SK-N-SH (cell line): ENCODE measurements at regions not wholly inside any gene's neighbourhood (a gene's known extent, or its start where the extent isn't known, plus 50 kb on each side); places are given as distances from the start of the nearest gene placed in this dataset.

Experiments
- CHD2 ChIP-seq: fragments of 150-350 bp; IDR thresholded peaks from 2 replicates; pipeline ENCODE4 v1.6.1; 2018; ENCODE audit warnings: low read length; ENCODE audit not compliant: partially characterized antibody
- GATA2 ChIP-seq: sonication (generic); formaldehyde crosslinking; IDR thresholded peaks from 2 replicates; pipeline ENCODE4 v1.5.0; 2020; ENCODE audit warnings: mild to moderate bottlenecking, missing genetic modification reagents
- JUND ChIP-seq: IDR thresholded peaks from 2 replicates; pipeline ENCODE4 v1.4.0; 2012
- MAX ChIP-seq: IDR thresholded peaks from 2 replicates; pipeline ENCODE4 v1.4.0; 2012; ENCODE audit warnings: low read depth
- POLR2AphosphoS5 ChIP-seq: IDR thresholded peaks from 2 replicates; pipeline ENCODE4 v1.6.1; 2012; ENCODE audit warnings: low read depth, low read length
- RAD21 ChIP-seq: IDR thresholded peaks from 2 replicates; pipeline ENCODE4 v1.6.1; 2012; ENCODE audit warnings: mild to moderate bottlenecking, low read length
- RFX5 ChIP-seq: IDR thresholded peaks from 2 replicates; pipeline ENCODE4 v1.6.1; 2012; ENCODE audit warnings: mild to moderate bottlenecking, improper control_type of control experiment, low read length
- SIN3A ChIP-seq: IDR thresholded peaks from 2 replicates; pipeline ENCODE4 v1.6.1; 2012; ENCODE audit warnings: low read depth, mild to moderate bottlenecking, low read length, moderate library complexity, borderline replicate concordance
- TAF1 ChIP-seq: IDR thresholded peaks from 2 replicates; pipeline ENCODE4 v1.6.1; 2012; ENCODE audit warnings: low read depth, mild to moderate bottlenecking, low read length, moderate library complexity, borderline replicate concordance
- TF ChIP-seq, protein P1 (sequence below): fragments of 200-600 bp; sonication (generic); IDR thresholded peaks from 2 replicates; pipeline ENCODE4 v1.6.1; 2017; ENCODE audit warnings: antibody characterized with exemption, mild to moderate bottlenecking, moderate library complexity
- TF ChIP-seq, protein P2 (sequence below): fragments of 150-350 bp; IDR thresholded peaks from 2 replicates; pipeline ENCODE4 v1.6.1; 2017; ENCODE audit warnings: antibody characterized with exemption, low read length, low read depth, borderline replicate concordance

GRCh38 chr9:29039258-29039657, 1466.0 kb upstream of the C9orf72 start:
- TF ChIP-seq, protein P1, sequence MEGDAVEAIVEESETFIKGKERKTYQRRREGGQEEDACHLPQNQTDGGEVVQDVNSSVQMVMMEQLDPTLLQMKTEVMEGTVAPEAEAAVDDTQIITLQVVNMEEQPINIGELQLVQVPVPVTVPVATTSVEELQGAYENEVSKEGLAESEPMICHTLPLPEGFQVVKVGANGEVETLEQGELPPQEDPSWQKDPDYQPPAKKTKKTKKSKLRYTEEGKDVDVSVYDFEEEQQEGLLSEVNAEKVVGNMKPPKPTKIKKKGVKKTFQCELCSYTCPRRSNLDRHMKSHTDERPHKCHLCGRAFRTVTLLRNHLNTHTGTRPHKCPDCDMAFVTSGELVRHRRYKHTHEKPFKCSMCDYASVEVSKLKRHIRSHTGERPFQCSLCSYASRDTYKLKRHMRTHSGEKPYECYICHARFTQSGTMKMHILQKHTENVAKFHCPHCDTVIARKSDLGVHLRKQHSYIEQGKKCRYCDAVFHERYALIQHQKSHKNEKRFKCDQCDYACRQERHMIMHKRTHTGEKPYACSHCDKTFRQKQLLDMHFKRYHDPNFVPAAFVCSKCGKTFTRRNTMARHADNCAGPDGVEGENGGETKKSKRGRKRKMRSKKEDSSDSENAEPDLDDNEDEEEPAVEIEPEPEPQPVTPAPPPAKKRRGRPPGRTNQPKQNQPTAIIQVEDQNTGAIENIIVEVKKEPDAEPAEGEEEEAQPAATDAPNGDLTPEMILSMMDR, result no peak
- no peak for TF ChIP-seq TAF1
- no peak for TF ChIP-seq POLR2AphosphoS5
- TF ChIP-seq JUND, result peak; percentile 8; the same call in 1 of the 2 replicates
- TF ChIP-seq, protein P2, sequence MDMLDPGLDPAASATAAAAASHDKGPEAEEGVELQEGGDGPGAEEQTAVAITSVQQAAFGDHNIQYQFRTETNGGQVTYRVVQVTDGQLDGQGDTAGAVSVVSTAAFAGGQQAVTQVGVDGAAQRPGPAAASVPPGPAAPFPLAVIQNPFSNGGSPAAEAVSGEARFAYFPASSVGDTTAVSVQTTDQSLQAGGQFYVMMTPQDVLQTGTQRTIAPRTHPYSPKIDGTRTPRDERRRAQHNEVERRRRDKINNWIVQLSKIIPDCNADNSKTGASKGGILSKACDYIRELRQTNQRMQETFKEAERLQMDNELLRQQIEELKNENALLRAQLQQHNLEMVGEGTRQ, result no peak
- no peak for TF ChIP-seq MAX
- no peak for TF ChIP-seq RFX5
- TF ChIP-seq CHD2, result no peak
- no peak for TF ChIP-seq RAD21
- no peak for TF ChIP-seq SIN3A
- TF ChIP-seq GATA2 (CRISPR knock-in tag), result no peak
